Neural cell (in vitro differentiated cells): ENCODE measurements at regions not wholly inside any gene's neighbourhood (a gene's known extent, or its start where the extent isn't known, plus 50 kb on each side); places are given as distances from the start of the nearest gene placed in this dataset.

Source experiments
- H2AFZ ChIP-seq: fragments of 200-600, 300-800 bp; sonication (generic), shearing (Covaris generic); 2 replicates; pipeline ENCODE4 v1.6.0; 2014; ENCODE audit warnings: low read depth, mild to moderate bottlenecking, antibody characterized with exemption, low read length, moderate library complexity
- H3F3A ChIP-seq: fragments of 200-600 bp; shearing (Covaris generic); 2 replicates; pipeline ENCODE4 v1.6.1; 2016; ENCODE audit warnings: mild to moderate bottlenecking, moderate library complexity, mixed read lengths, antibody characterized with exemption, low read length; ENCODE audit not compliant: insufficient read depth, poor library complexity, severe bottlenecking
- H3K27ac ChIP-seq: fragments of 200-600, 300-800 bp; sonication (generic), shearing (Covaris generic); 2 replicates; pipeline ENCODE4 v1.5.1; 2014; ENCODE audit warnings: mild to moderate bottlenecking, low read length, moderate library complexity
- H3K27me3 ChIP-seq: fragments of 300-800, 200-600 bp; sonication (generic), shearing (Covaris generic); 2 replicates; pipeline ENCODE4 v1.6.0; 2014; ENCODE audit warnings: mild to moderate bottlenecking, low read depth, low read length, moderate library complexity; ENCODE audit not compliant: insufficient read depth
- H3K36me3 ChIP-seq: fragments of 300-800, 200-600 bp; sonication (generic), shearing (Covaris generic); 2 replicates; pipeline ENCODE4 v1.5.1; 2014; ENCODE audit warnings: mild to moderate bottlenecking, antibody characterized with exemption, low read length, moderate library complexity; ENCODE audit not compliant: insufficient read depth
- H3K4me2 ChIP-seq: fragments of 300-800, 200-600 bp; sonication (generic), shearing (Covaris generic); 2 replicates; pipeline ENCODE4 v1.6.0; 2014; ENCODE audit warnings: mild to moderate bottlenecking, low read length
- H3K4me3 ChIP-seq: fragments of 300-800, 200-600 bp; sonication (generic), shearing (Covaris generic); 2 replicates; pipeline ENCODE4 v1.5.1; 2014; ENCODE audit warnings: mild to moderate bottlenecking, low read length, moderate library complexity
- H3K79me2 ChIP-seq: fragments of 200-600 bp; shearing (Covaris generic); replicated peaks from 2 replicates; pipeline ENCODE4 v1.6.0; 2014; ENCODE audit warnings: mild to moderate bottlenecking, low read length, moderate library complexity; ENCODE audit not compliant: insufficient read depth
- H3K9ac ChIP-seq: fragments of 300-800, 200-600 bp; sonication (generic), shearing (Covaris generic); 2 replicates; pipeline ENCODE4 v1.6.1; 2016; ENCODE audit warnings: mild to moderate bottlenecking, low read length, mixed read lengths
- H3K9me2 ChIP-seq: fragments of 200-600 bp; shearing (Covaris generic); 2 replicates; pipeline ENCODE4 v1.6.1; 2016; ENCODE audit warnings: mild to moderate bottlenecking, low read length, mixed read lengths; ENCODE audit not compliant: insufficient read depth
- H3K9me3 ChIP-seq: fragments of 200-600, 300-800 bp; sonication (generic), shearing (Covaris generic); 2 replicates; pipeline ENCODE4 v1.6.1; 2016; ENCODE audit warnings: mild to moderate bottlenecking, mixed run types, low read length, moderate library complexity, mixed read lengths
- H4K20me1 ChIP-seq: fragments of 200-600 bp; shearing (Covaris generic); 2 replicates; pipeline ENCODE4 v1.6.1; 2016; ENCODE audit warnings: mild to moderate bottlenecking, mixed run types; ENCODE audit not compliant: insufficient read depth
- EP300 ChIP-seq: fragments of 450-650 bp; conservative IDR thresholded peaks from 2 replicates; pipeline ENCODE4 v1.6.1; 2014; ENCODE audit warnings: antibody characterized with exemption, mild to moderate bottlenecking, moderate library complexity; ENCODE audit not compliant: poor library complexity, severe bottlenecking
- EZH2 ChIP-seq: fragments of 200-600, 300-800 bp; shearing (Covaris generic), sonication (generic); IDR thresholded peaks from 2 replicates; pipeline ENCODE4 v1.6.1; 2014; ENCODE audit warnings: antibody characterized with exemption, low read length, borderline replicate concordance, mild to moderate bottlenecking; ENCODE audit not compliant: insufficient read depth, poor library complexity, severe bottlenecking
- MXI1 ChIP-seq: fragments of 450-650 bp; conservative IDR thresholded peaks from 2 replicates; pipeline ENCODE4 v1.6.1; 2014; ENCODE audit warnings: antibody characterized with exemption, mild to moderate bottlenecking; ENCODE audit not compliant: poor library complexity, severe bottlenecking
- POLR2AphosphoS5 ChIP-seq: IDR thresholded peaks from 2 replicates; pipeline ENCODE4 v1.6.1; 2012
- RAD21 ChIP-seq: fragments of 450-650 bp; conservative IDR thresholded peaks from 2 replicates; pipeline ENCODE4 v1.6.1; 2014; ENCODE audit warnings: antibody characterized with exemption, mild to moderate bottlenecking, moderate library complexity
- SMC3 ChIP-seq: fragments of 450-650 bp; conservative IDR thresholded peaks from 2 replicates; pipeline ENCODE4 v1.6.1; 2014; ENCODE audit warnings: antibody characterized with exemption, mild to moderate bottlenecking, moderate library complexity; ENCODE audit not compliant: poor library complexity
- TAF1 ChIP-seq: IDR thresholded peaks from 2 replicates; pipeline ENCODE4 v1.6.1; 2012; ENCODE audit warnings: low read depth
- TF ChIP-seq, protein P1 (sequence below): fragments of 450-650 bp; IDR thresholded peaks from 2 replicates; pipeline ENCODE4 v1.5.1; 2014; ENCODE audit warnings: antibody characterized with exemption, mild to moderate bottlenecking, moderate library complexity; ENCODE audit not compliant: poor library complexity, severe bottlenecking
- TF ChIP-seq, protein P2 (sequence below): IDR thresholded peaks from 2 replicates; pipeline ENCODE4 v1.6.1; 2012; ENCODE audit warnings: borderline replicate concordance

DNA sequence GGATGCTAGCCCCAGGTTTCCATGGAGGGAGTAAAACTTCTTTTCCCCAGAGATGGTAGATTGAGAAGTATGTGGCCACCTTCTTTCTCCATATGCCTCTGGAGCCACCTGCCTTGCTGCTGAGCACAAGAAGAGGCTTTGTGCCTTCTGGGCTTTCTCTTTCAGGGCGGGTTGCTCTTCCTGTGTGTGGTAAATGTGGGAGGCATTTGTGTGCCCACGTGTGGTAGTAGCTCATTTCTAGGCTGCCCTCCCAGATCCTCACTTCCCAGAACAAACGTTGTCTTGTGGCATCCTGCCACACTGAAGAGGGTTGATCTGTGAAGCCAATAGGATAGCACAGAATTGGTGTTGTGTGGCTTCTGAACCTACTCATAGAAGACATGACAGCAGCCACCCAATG, 342.0 kb upstream of the PODXL start:
- Histone ChIP-seq H3K9me3 (no peaks in the 10 kb centered on the region), H4K20me1 (no peaks in the 10 kb centered on the region), H3K4me3 (no peak overlapping the region), H3K4me2 (no peak overlapping the region), H3K27ac (no peak overlapping the region), H3K9ac (no peak overlapping the region), H3K9me2 (no peaks in the 10 kb centered on the region), H3K27me3 (peaks cover 2% of the 10 kb centered on the region), H3K36me3 (no peaks in the 10 kb centered on the region), H3F3A (no peaks in the 10 kb centered on the region), H2AFZ (no peak overlapping the region), H3K79me2 (no peaks in the 10 kb centered on the region)
- no peak for TF ChIP-seq EZH2
- TF ChIP-seq TAF1: no peak
- TF ChIP-seq EP300: no peak
- no peak for TF ChIP-seq POLR2AphosphoS5
- no peak for TF ChIP-seq RAD21
- no peak for TF ChIP-seq SMC3
- TF ChIP-seq, protein P1, sequence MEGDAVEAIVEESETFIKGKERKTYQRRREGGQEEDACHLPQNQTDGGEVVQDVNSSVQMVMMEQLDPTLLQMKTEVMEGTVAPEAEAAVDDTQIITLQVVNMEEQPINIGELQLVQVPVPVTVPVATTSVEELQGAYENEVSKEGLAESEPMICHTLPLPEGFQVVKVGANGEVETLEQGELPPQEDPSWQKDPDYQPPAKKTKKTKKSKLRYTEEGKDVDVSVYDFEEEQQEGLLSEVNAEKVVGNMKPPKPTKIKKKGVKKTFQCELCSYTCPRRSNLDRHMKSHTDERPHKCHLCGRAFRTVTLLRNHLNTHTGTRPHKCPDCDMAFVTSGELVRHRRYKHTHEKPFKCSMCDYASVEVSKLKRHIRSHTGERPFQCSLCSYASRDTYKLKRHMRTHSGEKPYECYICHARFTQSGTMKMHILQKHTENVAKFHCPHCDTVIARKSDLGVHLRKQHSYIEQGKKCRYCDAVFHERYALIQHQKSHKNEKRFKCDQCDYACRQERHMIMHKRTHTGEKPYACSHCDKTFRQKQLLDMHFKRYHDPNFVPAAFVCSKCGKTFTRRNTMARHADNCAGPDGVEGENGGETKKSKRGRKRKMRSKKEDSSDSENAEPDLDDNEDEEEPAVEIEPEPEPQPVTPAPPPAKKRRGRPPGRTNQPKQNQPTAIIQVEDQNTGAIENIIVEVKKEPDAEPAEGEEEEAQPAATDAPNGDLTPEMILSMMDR: no peak
- no peak for TF ChIP-seq MXI1
- TF ChIP-seq, protein P2, sequence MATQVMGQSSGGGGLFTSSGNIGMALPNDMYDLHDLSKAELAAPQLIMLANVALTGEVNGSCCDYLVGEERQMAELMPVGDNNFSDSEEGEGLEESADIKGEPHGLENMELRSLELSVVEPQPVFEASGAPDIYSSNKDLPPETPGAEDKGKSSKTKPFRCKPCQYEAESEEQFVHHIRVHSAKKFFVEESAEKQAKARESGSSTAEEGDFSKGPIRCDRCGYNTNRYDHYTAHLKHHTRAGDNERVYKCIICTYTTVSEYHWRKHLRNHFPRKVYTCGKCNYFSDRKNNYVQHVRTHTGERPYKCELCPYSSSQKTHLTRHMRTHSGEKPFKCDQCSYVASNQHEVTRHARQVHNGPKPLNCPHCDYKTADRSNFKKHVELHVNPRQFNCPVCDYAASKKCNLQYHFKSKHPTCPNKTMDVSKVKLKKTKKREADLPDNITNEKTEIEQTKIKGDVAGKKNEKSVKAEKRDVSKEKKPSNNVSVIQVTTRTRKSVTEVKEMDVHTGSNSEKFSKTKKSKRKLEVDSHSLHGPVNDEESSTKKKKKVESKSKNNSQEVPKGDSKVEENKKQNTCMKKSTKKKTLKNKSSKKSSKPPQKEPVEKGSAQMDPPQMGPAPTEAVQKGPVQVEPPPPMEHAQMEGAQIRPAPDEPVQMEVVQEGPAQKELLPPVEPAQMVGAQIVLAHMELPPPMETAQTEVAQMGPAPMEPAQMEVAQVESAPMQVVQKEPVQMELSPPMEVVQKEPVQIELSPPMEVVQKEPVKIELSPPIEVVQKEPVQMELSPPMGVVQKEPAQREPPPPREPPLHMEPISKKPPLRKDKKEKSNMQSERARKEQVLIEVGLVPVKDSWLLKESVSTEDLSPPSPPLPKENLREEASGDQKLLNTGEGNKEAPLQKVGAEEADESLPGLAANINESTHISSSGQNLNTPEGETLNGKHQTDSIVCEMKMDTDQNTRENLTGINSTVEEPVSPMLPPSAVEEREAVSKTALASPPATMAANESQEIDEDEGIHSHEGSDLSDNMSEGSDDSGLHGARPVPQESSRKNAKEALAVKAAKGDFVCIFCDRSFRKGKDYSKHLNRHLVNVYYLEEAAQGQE: no peak

DNA sequence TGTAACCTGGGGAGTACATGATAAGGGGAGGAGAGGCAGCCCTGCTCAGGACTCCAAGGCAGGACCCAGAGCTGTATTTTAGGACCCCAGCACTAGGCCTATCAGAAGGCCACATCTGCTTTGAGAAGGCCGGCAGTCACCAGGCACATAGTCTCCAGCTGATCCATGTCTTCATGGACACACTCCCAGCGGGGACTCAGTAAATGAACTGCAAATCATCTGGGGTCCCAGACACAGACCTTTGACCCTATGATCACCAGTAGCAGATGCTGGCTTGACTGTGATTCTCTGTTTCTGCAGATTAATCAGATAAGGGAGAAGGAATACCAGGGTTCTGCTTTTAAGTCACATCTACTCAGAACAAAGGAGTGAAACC, 341.4 kb upstream of the PODXL start:
- H3K4me2 ChIP-seq: no peak overlapping the region
- TF ChIP-seq TAF1: no peak
- no peak for TF ChIP-seq RAD21
- TF ChIP-seq, protein P1: no peak
- TF ChIP-seq, protein P2: no peak
- no peak for TF ChIP-seq SMC3
- TF ChIP-seq EP300: no peak
- no peak for TF ChIP-seq EZH2
- TF ChIP-seq MXI1: no peak
- no peak for TF ChIP-seq POLR2AphosphoS5
- H3K36me3 ChIP-seq: no peaks in the 10 kb centered on the region
- no peaks in the 10 kb centered on the region for H3K79me2 ChIP-seq
- H3K27me3 ChIP-seq: peaks cover 2% of the 10 kb centered on the region
- no peak overlapping the region for H3K27ac ChIP-seq
- no peak overlapping the region for H2AFZ ChIP-seq
- no peaks in the 10 kb centered on the region for H3K9me2 ChIP-seq
- no peak overlapping the region for H3K9ac ChIP-seq
- H4K20me1 ChIP-seq: no peaks in the 10 kb centered on the region
- H3K9me3 ChIP-seq: no peaks in the 10 kb centered on the region
- no peaks in the 10 kb centered on the region for H3F3A ChIP-seq
- H3K4me3 ChIP-seq: no peak overlapping the region
